ENCODE measurements at regions not wholly inside any gene's neighbourhood (a gene's known extent, or its start where the extent isn't known, plus 50 kb on each side); places are given as distances from the start of the nearest gene placed in this dataset.

DNA sequence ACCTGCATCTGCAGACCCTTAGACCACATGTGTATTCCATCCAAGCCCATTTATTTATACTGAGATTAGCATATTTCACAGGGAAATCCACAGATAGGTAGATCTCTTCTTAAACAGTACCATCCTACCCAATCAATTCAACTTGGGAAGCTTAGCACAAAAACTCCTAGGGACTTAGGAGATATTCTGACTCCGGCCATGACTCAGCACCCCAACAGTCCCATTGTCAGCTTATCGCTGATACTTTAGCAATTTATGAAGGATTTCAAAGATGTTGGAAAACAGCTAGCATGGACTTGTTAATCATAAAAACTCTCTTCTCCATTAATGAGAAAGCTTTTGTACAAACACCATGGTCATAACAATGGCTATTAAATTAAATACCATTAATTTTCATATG lies 236.2 kb upstream of the PREP start:
- ATAC-seq (ENCODE audit: low read depth), result no peak
- POLR2A ChIA-PET, result no interaction called here
- no CpG with 5 or more reads among the region's 2 CpGs for WGBS (ENCODE audit: insufficient coverage)

DNA sequence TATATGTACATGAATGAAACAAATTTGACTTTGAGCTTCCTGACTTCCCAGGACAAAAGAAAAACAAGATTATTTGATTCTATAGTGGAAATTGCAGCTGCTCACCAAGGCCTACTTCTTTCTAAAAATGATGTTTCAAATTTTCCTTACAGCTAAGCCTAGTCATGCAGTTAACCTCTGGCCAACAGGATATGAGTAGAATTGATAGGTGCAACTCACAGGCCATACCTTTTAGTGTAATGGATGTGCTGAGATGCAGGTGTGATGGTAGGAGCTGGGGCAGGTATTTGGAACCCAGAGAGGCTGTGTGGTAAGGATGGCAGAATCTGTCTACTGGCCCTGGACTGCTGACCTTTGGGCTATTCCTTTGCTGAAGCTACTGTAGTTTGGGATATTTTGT lies 230.9 kb upstream of the PREP start:
- TF ChIP-seq EZH2 (IDR thresholded peaks at IDR 0.05; ENCODE audit: borderline replicate concordance, insufficient read depth, low read depth, low read length, poor library complexity, severe bottlenecking), result no peak
- TF ChIP-seq, protein P1, sequence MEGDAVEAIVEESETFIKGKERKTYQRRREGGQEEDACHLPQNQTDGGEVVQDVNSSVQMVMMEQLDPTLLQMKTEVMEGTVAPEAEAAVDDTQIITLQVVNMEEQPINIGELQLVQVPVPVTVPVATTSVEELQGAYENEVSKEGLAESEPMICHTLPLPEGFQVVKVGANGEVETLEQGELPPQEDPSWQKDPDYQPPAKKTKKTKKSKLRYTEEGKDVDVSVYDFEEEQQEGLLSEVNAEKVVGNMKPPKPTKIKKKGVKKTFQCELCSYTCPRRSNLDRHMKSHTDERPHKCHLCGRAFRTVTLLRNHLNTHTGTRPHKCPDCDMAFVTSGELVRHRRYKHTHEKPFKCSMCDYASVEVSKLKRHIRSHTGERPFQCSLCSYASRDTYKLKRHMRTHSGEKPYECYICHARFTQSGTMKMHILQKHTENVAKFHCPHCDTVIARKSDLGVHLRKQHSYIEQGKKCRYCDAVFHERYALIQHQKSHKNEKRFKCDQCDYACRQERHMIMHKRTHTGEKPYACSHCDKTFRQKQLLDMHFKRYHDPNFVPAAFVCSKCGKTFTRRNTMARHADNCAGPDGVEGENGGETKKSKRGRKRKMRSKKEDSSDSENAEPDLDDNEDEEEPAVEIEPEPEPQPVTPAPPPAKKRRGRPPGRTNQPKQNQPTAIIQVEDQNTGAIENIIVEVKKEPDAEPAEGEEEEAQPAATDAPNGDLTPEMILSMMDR (IDR thresholded peaks at IDR 0.05), result no peak
- Histone ChIP-seq H3K9me3 (ENCODE audit: control extremely low read depth in 1 of 3, control insufficient read depth in 2 of 3, insufficient read depth in 1 of 3, low read length in 2 of 3) (no peaks in the 10 kb centered on the region), H3K4me2 (replicated peaks; ENCODE audit: low read depth, low read length, poor library complexity, severe bottlenecking) (no peak overlapping the region), H3K27me3 (replicated peaks in 1 of 4; ENCODE audit: control extremely low read depth in 1 of 4, control insufficient read depth in 3 of 4, insufficient read depth in 4 of 4, low read length in 3 of 4) (peaks cover 0 to 6% (median 0%) of the 10 kb centered on the region in 4 experiments), H3K4me3 (ENCODE audit: control extremely low read depth in 1 of 5, extremely low read depth in 1 of 5, insufficient read depth in 1 of 5, low read depth in 2 of 5, low read length in 4 of 5) (no peak overlapping the region), H3K4me1 (ENCODE audit: control insufficient read depth in 2 of 2, insufficient read depth in 2 of 2, low read length in 2 of 2) (no peaks in the 10 kb centered on the region), H3K9ac (ENCODE audit: low read length) (no peak overlapping the region), H3K27ac (ENCODE audit: low read length in 2 of 2) (no peak overlapping the region), H2AFZ (ENCODE audit: insufficient read depth, low read depth, low read length, poor library complexity, severe bottlenecking) (no peak overlapping the region), H3K36me3 (replicated peaks in 1 of 2; ENCODE audit: control extremely low read depth in 1 of 2, control insufficient read depth in 1 of 2, extremely low read depth in 1 of 2, insufficient read depth in 2 of 2, low read length in 1 of 2) (no peaks in the 10 kb centered on the region), H4K20me1 (ENCODE audit: control insufficient read depth, insufficient read depth, low read length, poor library complexity, severe bottlenecking) (no peaks in the 10 kb centered on the region), H3K79me2 (ENCODE audit: control insufficient read depth, insufficient read depth, low read length) (no peaks in the 10 kb centered on the region)
- DNase-seq, result no peak
- no peaks in the 10 kb centered on the region for H3K4me1 Mint-ChIP-seq
- ATAC-seq (ENCODE audit: low read depth), result no peak
- CTCF ChIA-PET, result no interaction called here
- POLR2A ChIA-PET, result no interaction called here
- H3K27ac Mint-ChIP-seq, result no peak overlapping the region
- intact Hi-C loops (cut with micrococcal nuclease), result no loop called here
- no peak overlapping the region for H3K4me3 Mint-ChIP-seq
- no peaks in the 10 kb centered on the region for H3K9me3 Mint-ChIP-seq (ENCODE audit: insufficient read depth)
- peaks cover 16% of the 10 kb centered on the region for H3K27me3 Mint-ChIP-seq

More for the DNA sequence above, 236.2 kb upstream of the PREP start:
- Histone ChIP-seq H3K79me2 (ENCODE audit: control insufficient read depth, insufficient read depth, low read length) (no peaks in the 10 kb centered on the region), H3K4me3 (ENCODE audit: control extremely low read depth in 1 of 5, extremely low read depth in 1 of 5, insufficient read depth in 1 of 5, low read depth in 2 of 5, low read length in 4 of 5) (no peak overlapping the region), H3K9me3 (ENCODE audit: control extremely low read depth in 1 of 3, control insufficient read depth in 2 of 3, insufficient read depth in 1 of 3, low read length in 2 of 3) (no peaks in the 10 kb centered on the region), H3K4me1 (ENCODE audit: control insufficient read depth in 2 of 2, insufficient read depth in 2 of 2, low read length in 2 of 2) (peaks cover 0 to 7% of the 10 kb centered on the region in 2 donors), H2AFZ (ENCODE audit: insufficient read depth, low read depth, low read length, poor library complexity, severe bottlenecking) (no peak overlapping the region), H4K20me1 (ENCODE audit: control insufficient read depth, insufficient read depth, low read length, poor library complexity, severe bottlenecking) (no peaks in the 10 kb centered on the region), H3K27ac (ENCODE audit: low read length in 2 of 2) (no peak overlapping the region), H3K36me3 (replicated peaks in 1 of 2; ENCODE audit: control extremely low read depth in 1 of 2, control insufficient read depth in 1 of 2, extremely low read depth in 1 of 2, insufficient read depth in 2 of 2, low read length in 1 of 2) (no peaks in the 10 kb centered on the region), H3K9ac (ENCODE audit: low read length) (no peak overlapping the region), H3K4me2 (replicated peaks; ENCODE audit: low read depth, low read length, poor library complexity, severe bottlenecking) (no peak overlapping the region), H3K27me3 (replicated peaks in 1 of 4; ENCODE audit: control extremely low read depth in 1 of 4, control insufficient read depth in 3 of 4, insufficient read depth in 4 of 4, low read length in 3 of 4) (no peaks in the 10 kb centered on the region)
- CTCF ChIA-PET, result no interaction called here
- Mint-ChIP-seq H3K27ac (no peak overlapping the region), H3K4me3 (no peak overlapping the region), H3K4me1 (peaks cover 1% of the 10 kb centered on the region), H3K27me3 (peaks cover 6% of the 10 kb centered on the region), H3K9me3 (ENCODE audit: insufficient read depth) (no peaks in the 10 kb centered on the region)
- no peak for DNase-seq
- TF ChIP-seq EZH2 (IDR thresholded peaks at IDR 0.05; ENCODE audit: borderline replicate concordance, insufficient read depth, low read depth, low read length, poor library complexity, severe bottlenecking), result no peak
- intact Hi-C loops (cut with micrococcal nuclease), result no loop called here
